Trophoblast cell (in vitro differentiated cells and primary cell): ENCODE measurements at regions not wholly inside any gene's neighbourhood (a gene's known extent, or its start where the extent isn't known, plus 50 kb on each side); places are given as distances from the start of the nearest gene placed in this dataset.

Experiments used
- DNase-seq, 2 donors: peaks; one replicate each; pipeline ENCODE4 v3.0.0-alpha.2; 2016
- H2AFZ ChIP-seq: 2 replicates; pipeline ENCODE4 v1.6.1; 2013; ENCODE audit warnings: low read length, moderate library complexity, mild to moderate bottlenecking; ENCODE audit not compliant: insufficient read depth, poor library complexity
- H2AK5ac ChIP-seq: 2 replicates; pipeline ENCODE4 v1.6.1; 2013; ENCODE audit warnings: mild to moderate bottlenecking, low read length
- H2BK120ac ChIP-seq: 2 replicates; pipeline ENCODE4 v1.6.1; 2013; ENCODE audit warnings: low read length, mild to moderate bottlenecking, moderate library complexity; ENCODE audit not compliant: insufficient read depth, poor library complexity
- H2BK12ac ChIP-seq: 2 replicates; pipeline ENCODE4 v1.6.1; 2013; ENCODE audit warnings: mild to moderate bottlenecking, low read length, moderate library complexity
- H2BK5ac ChIP-seq: 2 replicates; pipeline ENCODE4 v1.6.1; 2013; ENCODE audit warnings: low read length, low read depth, moderate library complexity, mild to moderate bottlenecking; ENCODE audit not compliant: poor library complexity
- H3K14ac ChIP-seq: 2 replicates; pipeline ENCODE4 v1.6.1; 2013; ENCODE audit warnings: mild to moderate bottlenecking, low read length
- H3K18ac ChIP-seq: 2 replicates; pipeline ENCODE4 v1.6.1; 2013; ENCODE audit warnings: mild to moderate bottlenecking, low read length
- H3K23ac ChIP-seq: 2 replicates; pipeline ENCODE4 v1.6.1; 2013; ENCODE audit warnings: low read length
- H3K27ac ChIP-seq: 2 replicates; pipeline ENCODE4 v1.5.1; 2013; ENCODE audit warnings: low read depth, mild to moderate bottlenecking, inconsistent platforms, low read length, moderate library complexity
- H3K27me3 ChIP-seq: 2 replicates; pipeline ENCODE4 v1.6.1; 2013; ENCODE audit warnings: inconsistent platforms, mild to moderate bottlenecking, low read length, moderate library complexity; ENCODE audit not compliant: insufficient read depth
- H3K36me3 ChIP-seq, 2 experiments: 1 replicate in 1 of 2; 2 replicates in 1 of 2; pipeline ENCODE4 v1.6.1; 2013; ENCODE audit warnings: low read length in 2 of 2, mild to moderate bottlenecking in 2 of 2, moderate library complexity in 1 of 2; ENCODE audit not compliant: insufficient read depth in 2 of 2, control insufficient read depth in 1 of 2
- H3K4ac ChIP-seq: 2 replicates; pipeline ENCODE4 v1.6.1; 2013; ENCODE audit warnings: low read depth, mild to moderate bottlenecking, low read length, moderate library complexity
- H3K4me1 ChIP-seq, 2 experiments: 1 replicate in 1 of 2; 2 replicates in 1 of 2; pipeline ENCODE4 v1.6.1; 2013; ENCODE audit warnings: low read length in 2 of 2, mild to moderate bottlenecking in 2 of 2, moderate library complexity in 1 of 2; ENCODE audit not compliant: insufficient read depth in 2 of 2, control insufficient read depth in 1 of 2
- H3K4me2 ChIP-seq: 2 replicates; pipeline ENCODE4 v1.6.1; 2013; ENCODE audit warnings: inconsistent platforms, mild to moderate bottlenecking, low read length, moderate library complexity
- H3K4me3 ChIP-seq: 2 replicates; pipeline ENCODE4 v1.5.1; 2013; ENCODE audit warnings: mild to moderate bottlenecking, low read depth, low read length, inconsistent platforms
- H3K79me1 ChIP-seq: one replicate; pipeline ENCODE4 v1.6.1; 2013; ENCODE audit warnings: low read length
- H3K79me2 ChIP-seq: 2 replicates; pipeline ENCODE4 v1.6.1; 2013; ENCODE audit warnings: low read length, mild to moderate bottlenecking; ENCODE audit not compliant: control insufficient read depth, insufficient read depth, poor library complexity
- H3K9ac ChIP-seq: 2 replicates; pipeline ENCODE4 v1.6.1; 2013; ENCODE audit warnings: mild to moderate bottlenecking, low read length
- H3K9me3 ChIP-seq: 2 replicates; pipeline ENCODE4 v1.6.1; 2013; ENCODE audit warnings: low read depth, mild to moderate bottlenecking, control low read depth, inconsistent platforms, low read length; ENCODE audit not compliant: insufficient read depth
- H4K12ac ChIP-seq: 2 replicates; pipeline ENCODE4 v1.6.1; 2013; ENCODE audit warnings: low read depth, mild to moderate bottlenecking, low read length, moderate library complexity
- H4K8ac ChIP-seq: 2 replicates; pipeline ENCODE4 v1.6.1; 2013; ENCODE audit warnings: low read depth, mild to moderate bottlenecking, low read length, moderate library complexity
- H4K91ac ChIP-seq: one replicate; pipeline ENCODE4 v1.6.1; 2013; ENCODE audit warnings: low read depth, mild to moderate bottlenecking, low read length, moderate library complexity
- WGBS: extraction: QIAGEN DNeasy Blood & Tissue Kit; methylation state at CpG from one replicate; pipeline ENCODE4 v1.1.7; 2013; ENCODE audit warnings: missing lambda C conversion rate; ENCODE audit not compliant: insufficient read length, insufficient coverage; ENCODE audit errors: extremely low coverage; 5-methylcytosine and 5-hydroxymethylcytosine counted together

- Histone ChIP-seq H3K27ac (no peak overlapping the region), H3K79me2 (no peaks in the 10 kb centered on the region), H3K18ac (no peak overlapping the region), H2BK120ac (no peak overlapping the region), H4K12ac (no peak overlapping the region), H3K36me3 (no peaks in the 10 kb centered on the region), H2AFZ (no peak overlapping the region), H3K14ac (no peak overlapping the region), H3K9ac (no peak overlapping the region), H2BK12ac (no peak overlapping the region), H3K23ac (no peak overlapping the region), H3K4ac (no peak overlapping the region), H3K4me1 (no peaks in the 10 kb centered on the region), H3K27me3 (no peaks in the 10 kb centered on the region), H4K8ac (no peak overlapping the region), H4K91ac (no peak overlapping the region), H3K4me2 (no peak overlapping the region), H3K9me3 (no peaks in the 10 kb centered on the region), H2BK5ac (no peak overlapping the region), H3K4me3 (no peak overlapping the region), H3K79me1 (no peaks in the 10 kb centered on the region), H2AK5ac (no peak overlapping the region)
- no peak for DNase-seq
- WGBS = no CpG with 5 or more reads among the region's 5 CpGs
Observed at GRCh38 chr14:22097072-22097471, 423.5 kb upstream of the OR4E1 start.

- Histone ChIP-seq H4K12ac (no peak overlapping the region), H4K91ac (no peak overlapping the region), H3K23ac (no peak overlapping the region), H3K27me3 (no peaks in the 10 kb centered on the region), H3K4ac (no peak overlapping the region), H2BK120ac (no peak overlapping the region), H3K4me2 (no peak overlapping the region), H3K79me1 (no peaks in the 10 kb centered on the region), H3K9me3 (no peaks in the 10 kb centered on the region), H3K27ac (no peak overlapping the region), H3K4me3 (no peak overlapping the region), H3K14ac (no peak overlapping the region), H2BK12ac (no peak overlapping the region), H2AFZ (no peak overlapping the region), H3K18ac (no peak overlapping the region), H4K8ac (no peak overlapping the region), H3K79me2 (no peaks in the 10 kb centered on the region), H2AK5ac (no peak overlapping the region), H3K36me3 (no peaks in the 10 kb centered on the region), H3K4me1 (no peaks in the 10 kb centered on the region), H2BK5ac (no peak overlapping the region), H3K9ac (no peak overlapping the region)
- WGBS = no CpG with 5 or more reads among the region's 4 CpGs
- no peak for DNase-seq
Observed at GRCh38 chr14:22096514-22096895, 422.9 kb upstream of the OR4E1 start.

DNA sequence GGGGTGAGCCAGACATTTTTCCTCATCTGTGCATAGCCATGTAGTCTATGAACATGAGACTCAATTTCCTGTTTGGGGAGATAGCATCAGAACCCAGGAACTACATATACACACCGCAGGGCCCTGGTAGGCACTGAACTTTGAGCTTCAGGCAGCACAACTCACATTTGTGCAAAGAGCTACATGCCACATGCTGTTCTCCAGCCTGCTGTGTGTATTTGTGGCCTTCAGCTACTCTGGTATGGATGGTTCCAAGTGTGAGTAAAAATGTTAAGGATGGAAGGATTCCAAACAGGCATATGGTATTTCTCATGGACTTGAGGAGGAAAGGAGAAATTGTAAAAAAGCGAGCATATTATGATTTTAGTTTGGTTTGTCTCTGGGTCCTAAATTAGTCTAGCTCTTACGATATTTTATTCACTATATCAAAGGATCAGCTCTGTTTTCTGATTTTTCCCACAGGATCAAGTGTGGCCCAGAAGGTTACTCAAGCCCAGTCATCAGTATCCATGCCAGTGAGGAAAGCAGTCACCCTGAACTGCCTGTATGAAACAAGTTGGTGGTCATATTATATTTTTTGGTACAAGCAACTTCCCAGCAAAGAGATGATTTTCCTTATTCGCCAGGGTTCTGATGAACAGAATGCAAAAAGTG, 422.4 kb upstream of the OR4E1 start:
- DNase-seq = no peak
- Histone ChIP-seq H3K23ac (peak overlapping the region; percentile 86), H3K14ac (no peak overlapping the region), H4K91ac (no peak overlapping the region), H3K4me3 (no peak overlapping the region), H3K9me3 (no peaks in the 10 kb centered on the region), H2AFZ (no peak overlapping the region), H4K12ac (no peak overlapping the region), H3K4me2 (no peak overlapping the region), H3K79me1 (no peaks in the 10 kb centered on the region), H3K4ac (no peak overlapping the region), H2BK5ac (no peak overlapping the region), H3K27ac (no peak overlapping the region), H3K18ac (no peak overlapping the region), H3K27me3 (no peaks in the 10 kb centered on the region), H2BK120ac (no peak overlapping the region), H3K9ac (no peak overlapping the region), H3K4me1 (no peaks in the 10 kb centered on the region), H3K36me3 (no peaks in the 10 kb centered on the region), H3K79me2 (no peaks in the 10 kb centered on the region), H2BK12ac (no peak overlapping the region), H2AK5ac (no peak overlapping the region), H4K8ac (no peak overlapping the region)
- no CpG with 5 or more reads among the region's 4 CpGs for WGBS

- Histone ChIP-seq H3K36me3 (no peaks in the 10 kb centered on the region), H4K12ac (no peak overlapping the region), H3K79me1 (no peaks in the 10 kb centered on the region), H3K4me3 (no peak overlapping the region), H3K79me2 (no peaks in the 10 kb centered on the region), H3K27me3 (no peaks in the 10 kb centered on the region), H3K23ac (no peak overlapping the region), H2BK120ac (no peak overlapping the region), H3K18ac (no peak overlapping the region), H3K27ac (no peak overlapping the region), H4K91ac (no peak overlapping the region), H2AK5ac (no peak overlapping the region), H3K9ac (no peak overlapping the region), H2BK5ac (no peak overlapping the region), H3K4me1 (no peaks in the 10 kb centered on the region), H3K4ac (no peak overlapping the region), H4K8ac (no peak overlapping the region), H3K4me2 (no peak overlapping the region), H3K9me3 (no peaks in the 10 kb centered on the region), H3K14ac (no peak overlapping the region), H2AFZ (no peak overlapping the region), H2BK12ac (no peak overlapping the region)
- no CpG with 5 or more reads among the region's 2 CpGs for WGBS
- no peak for DNase-seq
Observed at GRCh38 chr14:22089940-22090339, 416.3 kb upstream of the OR4E1 start.
